Nephron (organoid): ENCODE measurements at regions not wholly inside any gene's neighbourhood (a gene's known extent, or its start where the extent isn't known, plus 50 kb on each side); places are given as distances from the start of the nearest gene placed in this dataset.

Experiments
- H3K27ac Mint-ChIP-seq, 3 experiments: 2 replicates each; pipeline ENCODE4 v1.8.0; 2020; ENCODE audit warnings: mixed read lengths in 3 of 3, mild to moderate bottlenecking in 2 of 3, moderate library complexity in 1 of 3
- H3K27me3 Mint-ChIP-seq: 2 replicates; pipeline ENCODE4 v1.8.0; 2021; ENCODE audit warnings: low read depth, mild to moderate bottlenecking, moderate library complexity, mixed read lengths
- H3K36me3 Mint-ChIP-seq: 2 replicates; pipeline ENCODE4 v1.8.0; 2020; ENCODE audit warnings: low read depth, mixed read lengths
- H3K4me1 Mint-ChIP-seq: 2 replicates; pipeline ENCODE4 v1.8.0; 2020; ENCODE audit warnings: mixed read lengths
- H3K4me3 Mint-ChIP-seq, 3 experiments: 2 replicates each; pipeline ENCODE4 v1.8.0; 2020; ENCODE audit warnings: mild to moderate bottlenecking in 3 of 3, mixed read lengths in 3 of 3, moderate library complexity in 2 of 3
- H3K9me3 Mint-ChIP-seq: 2 replicates; pipeline ENCODE4 v1.8.0; 2020; ENCODE audit warnings: mixed read lengths
- TF ChIP-seq, protein P1 (sequence below), 3 experiments: fragments of 200-600 bp; sonication (generic); IDR thresholded peaks; one replicate each; pipeline ENCODE4 v1.5.0; 2021; ENCODE audit warnings: antibody characterized with exemption in 3 of 3; ENCODE audit not compliant: unreplicated experiment in 3 of 3

GRCh38 chr13:71015516-71015915, 851.5 kb downstream of the DACH1 start:
- Mint-ChIP-seq H3K4me3 (no peak overlapping the region), H3K27me3 (no peaks in the 10 kb centered on the region), H3K27ac (no peak overlapping the region), H3K9me3 (no peaks in the 10 kb centered on the region), H3K36me3 (no peaks in the 10 kb centered on the region), H3K4me1 (no peaks in the 10 kb centered on the region)
- TF ChIP-seq, protein P1, sequence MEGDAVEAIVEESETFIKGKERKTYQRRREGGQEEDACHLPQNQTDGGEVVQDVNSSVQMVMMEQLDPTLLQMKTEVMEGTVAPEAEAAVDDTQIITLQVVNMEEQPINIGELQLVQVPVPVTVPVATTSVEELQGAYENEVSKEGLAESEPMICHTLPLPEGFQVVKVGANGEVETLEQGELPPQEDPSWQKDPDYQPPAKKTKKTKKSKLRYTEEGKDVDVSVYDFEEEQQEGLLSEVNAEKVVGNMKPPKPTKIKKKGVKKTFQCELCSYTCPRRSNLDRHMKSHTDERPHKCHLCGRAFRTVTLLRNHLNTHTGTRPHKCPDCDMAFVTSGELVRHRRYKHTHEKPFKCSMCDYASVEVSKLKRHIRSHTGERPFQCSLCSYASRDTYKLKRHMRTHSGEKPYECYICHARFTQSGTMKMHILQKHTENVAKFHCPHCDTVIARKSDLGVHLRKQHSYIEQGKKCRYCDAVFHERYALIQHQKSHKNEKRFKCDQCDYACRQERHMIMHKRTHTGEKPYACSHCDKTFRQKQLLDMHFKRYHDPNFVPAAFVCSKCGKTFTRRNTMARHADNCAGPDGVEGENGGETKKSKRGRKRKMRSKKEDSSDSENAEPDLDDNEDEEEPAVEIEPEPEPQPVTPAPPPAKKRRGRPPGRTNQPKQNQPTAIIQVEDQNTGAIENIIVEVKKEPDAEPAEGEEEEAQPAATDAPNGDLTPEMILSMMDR (IDR thresholded peaks at IDR 0.05; ENCODE audit: unreplicated experiment in 3 of 3) = no peak

- H3K4me3 Mint-ChIP-seq = no peak overlapping the region
Observed at GRCh38 chr13:71015021-71015420, 852.0 kb downstream of the DACH1 start.

DNA sequence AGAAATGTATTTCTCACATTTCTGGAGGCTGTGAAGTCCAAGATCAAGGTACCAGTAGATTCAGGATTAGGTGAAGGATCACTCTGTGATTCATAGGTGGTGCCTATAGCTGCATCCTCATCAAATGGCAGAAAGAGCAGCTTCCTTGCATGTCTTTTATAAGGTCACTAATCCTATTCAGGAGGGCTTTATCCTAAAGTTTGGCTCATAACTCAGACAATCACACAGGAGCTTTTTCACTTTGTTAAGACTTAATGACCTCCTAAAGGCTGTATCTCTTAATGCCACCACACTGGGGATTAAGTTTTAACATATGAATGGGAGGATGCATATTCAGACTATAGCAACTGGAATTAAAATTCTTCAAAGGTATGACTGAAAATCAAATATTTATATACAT, 861.1 kb downstream of the DACH1 start:
- Mint-ChIP-seq H3K36me3 (no peaks in the 10 kb centered on the region), H3K9me3 (no peaks in the 10 kb centered on the region), H3K27ac (no peak overlapping the region), H3K4me1 (no peaks in the 10 kb centered on the region), H3K4me3 (no peak overlapping the region), H3K27me3 (no peaks in the 10 kb centered on the region)
- TF ChIP-seq, protein P1 (IDR thresholded peaks at IDR 0.05; ENCODE audit: unreplicated experiment in 3 of 3) = no peak

More at GRCh38 chr13:71015021-71015420, 852.0 kb downstream of the DACH1 start:
- H3K27me3 Mint-ChIP-seq = no peaks in the 10 kb centered on the region
- H3K27ac Mint-ChIP-seq = no peak overlapping the region
- H3K9me3 Mint-ChIP-seq = no peaks in the 10 kb centered on the region
- TF ChIP-seq, protein P1 (IDR thresholded peaks at IDR 0.05; ENCODE audit: unreplicated experiment in 3 of 3) = no peak
- no peaks in the 10 kb centered on the region for H3K36me3 Mint-ChIP-seq
- H3K4me1 Mint-ChIP-seq = no peaks in the 10 kb centered on the region

DNA sequence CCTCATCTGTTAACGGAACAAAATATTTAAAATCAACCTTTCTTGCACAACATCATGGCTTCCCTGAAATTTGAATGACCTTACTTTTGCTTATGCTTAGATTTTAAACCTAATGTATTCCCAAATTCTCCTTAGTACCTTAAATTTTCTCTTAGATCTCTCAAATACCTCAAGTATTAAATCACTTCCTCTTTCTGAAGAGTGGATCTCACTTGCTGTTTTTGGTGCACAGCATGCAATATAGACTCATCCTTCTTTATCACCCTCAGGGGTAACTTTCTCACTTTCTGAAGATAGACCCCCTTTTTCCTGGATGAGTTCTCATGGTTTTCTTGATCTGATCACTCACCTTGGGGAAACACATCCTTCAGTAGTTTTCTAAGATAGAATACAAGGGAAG, 871.7 kb downstream of the DACH1 start:
- TF ChIP-seq, protein P1 (IDR thresholded peaks at IDR 0.05; ENCODE audit: unreplicated experiment in 3 of 3) = no peak

GRCh38 chr13:70994191-70994590, 872.8 kb downstream of the DACH1 start:
- TF ChIP-seq, protein P1 (IDR thresholded peaks at IDR 0.05; ENCODE audit: unreplicated experiment in 3 of 3) = no peak

More for the DNA sequence above, 871.7 kb downstream of the DACH1 start:
- Mint-ChIP-seq H3K27ac (no peak overlapping the region), H3K4me1 (no peaks in the 10 kb centered on the region), H3K4me3 (no peak overlapping the region), H3K27me3 (no peaks in the 10 kb centered on the region), H3K36me3 (no peaks in the 10 kb centered on the region), H3K9me3 (no peaks in the 10 kb centered on the region)

DNA sequence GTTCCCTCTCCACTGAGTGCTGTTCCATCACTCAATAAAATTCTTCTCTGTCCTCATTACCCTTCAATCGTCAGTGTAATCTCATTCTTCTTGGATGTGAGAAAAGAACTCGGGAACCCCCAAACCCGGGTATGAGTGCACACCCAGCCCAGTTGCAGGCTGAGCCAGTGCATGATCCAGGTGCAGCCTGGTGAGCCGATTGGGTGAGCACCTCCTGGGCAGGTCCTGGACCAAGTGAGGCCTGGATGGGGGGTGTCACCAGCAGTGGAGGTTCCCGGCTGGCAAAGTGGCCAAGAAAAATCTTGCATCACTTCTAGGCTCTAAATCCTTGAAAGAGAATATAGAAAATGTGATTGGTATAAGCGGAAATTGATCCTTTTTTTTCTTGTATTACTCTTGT, 878.8 kb upstream of the KLHL1 start:
- H3K27ac Mint-ChIP-seq = no peak overlapping the region
- no peaks in the 10 kb centered on the region for H3K27me3 Mint-ChIP-seq
- H3K36me3 Mint-ChIP-seq = no peaks in the 10 kb centered on the region
- H3K9me3 Mint-ChIP-seq = peaks cover 7% of the 10 kb centered on the region
- TF ChIP-seq, protein P1 (IDR thresholded peaks at IDR 0.05; ENCODE audit: unreplicated experiment in 3 of 3) = no peak
- no peaks in the 10 kb centered on the region for H3K4me1 Mint-ChIP-seq
- H3K4me3 Mint-ChIP-seq = no peak overlapping the region

More at GRCh38 chr13:70994191-70994590, 872.8 kb downstream of the DACH1 start:
- H3K9me3 Mint-ChIP-seq = no peaks in the 10 kb centered on the region
- no peak overlapping the region for H3K27ac Mint-ChIP-seq
- H3K4me3 Mint-ChIP-seq = no peak overlapping the region
- H3K4me1 Mint-ChIP-seq = no peaks in the 10 kb centered on the region
- no peaks in the 10 kb centered on the region for H3K36me3 Mint-ChIP-seq
- no peaks in the 10 kb centered on the region for H3K27me3 Mint-ChIP-seq
